Prostate gland (tissue), 2 donors: ENCODE measurements at regions not wholly inside any gene's neighbourhood (a gene's known extent, or its start where the extent isn't known, plus 50 kb on each side); places are given as distances from the start of the nearest gene placed in this dataset.
A peak's percentile ranks its signal among the peaks of the same experiment; 100 is the strongest.
"Not testable (repeated sequence)": the region's sequence is repeated elsewhere in the genome, so short reads cannot be mapped to it uniquely, and the experiment has no call there.

Experiments used
- DNase-seq: peaks from one replicate; pipeline ENCODE4 v3.0.0-alpha.2; 2019; ENCODE audit warnings: low spot score
- H3K27ac ChIP-seq, 2 donors: fragments of 200-600 bp; sonication (generic); 2 replicates each; pipeline ENCODE4 v1.5.1; 2017 to 2019
- H3K27me3 ChIP-seq: fragments of 200-600 bp; sonication (generic); replicated peaks from 2 replicates; pipeline ENCODE4 v1.5.1; 2019; ENCODE audit not compliant: insufficient read depth
- H3K36me3 ChIP-seq, 2 donors: fragments of 200-600 bp; sonication (generic); 1 replicate in 1 of 2; 2 replicates in 1 of 2; pipeline versions ENCODE4 v1.5.1 to v1.8.1; 2017 to 2019
- H3K4me1 ChIP-seq: fragments of 200-600 bp; sonication (generic); replicated peaks from 2 replicates; pipeline ENCODE4 v1.5.1; 2019
- H3K4me3 ChIP-seq, 2 donors: fragments of 200-600 bp; sonication (generic); 2 replicates each; pipeline ENCODE4 v1.5.1; 2017 to 2019
- H3K9me3 ChIP-seq: fragments of 200-600 bp; sonication (generic); 2 replicates; pipeline ENCODE4 v1.5.1; 2017
- CTCF ChIP-seq, 4 experiments: fragments of 200-600 bp in 2 of 4; fragments of 450-650 bp in 2 of 4; sonication (generic) in 2 of 4; IDR thresholded peaks; 1 replicate in 3 of 4; 2 replicates in 1 of 4; pipeline ENCODE4 v1.5.1; 2016 to 2019; ENCODE audit warnings: antibody characterized with exemption in 4 of 4, mild to moderate bottlenecking in 2 of 4, moderate library complexity in 2 of 4
- POLR2A ChIP-seq: fragments of 450-650 bp; IDR thresholded peaks from one replicate; pipeline ENCODE4 v1.6.1; 2016; ENCODE audit warnings: antibody characterized with exemption, mild to moderate bottlenecking
- POLR2AphosphoS5 ChIP-seq: sonication (generic); formaldehyde crosslinking; IDR thresholded peaks from one replicate; pipeline ENCODE4 v1.6.1; 2017; ENCODE audit warnings: antibody characterized with exemption
- WGBS: methylation state at CpG from one replicate; pipeline ENCODE4 v1.1.5; 2018; 5-methylcytosine and 5-hydroxymethylcytosine counted together
- intact Hi-C: fragments of 100-400 bp; cut with DNase I; formaldehyde crosslinking; loops from one replicate; pipeline ENCODE4 v1.14.2; 2022

GRCh38 chr12:54799966-54800365, 54.4 kb upstream of the MUCL1 start:
- DNase-seq, H3K4me1 ChIP-seq, H3K9me3 ChIP-seq, intact Hi-C loops, H3K36me3 ChIP-seq, H3K27me3 ChIP-seq, H3K4me3 ChIP-seq, H3K27ac ChIP-seq: not testable (repeated sequence)
- WGBS: 94% methylated on average over 3 of the region's 3 CpGs

- intact Hi-C loops: no loop called here
- Histone ChIP-seq H3K4me3 (no peak overlapping the region), H3K9me3 (no peaks in the 10 kb centered on the region), H3K4me1 (no peaks in the 10 kb centered on the region), H3K27ac (no peak overlapping the region), H3K27me3 (no peaks in the 10 kb centered on the region), H3K36me3 (no peaks in the 10 kb centered on the region)
- WGBS: 33% methylated on average over 1 of the region's 1 CpG
- no peak for DNase-seq
- TF ChIP-seq CTCF (IDR thresholded peaks at IDR 0.05): no peak
- TF ChIP-seq POLR2A: no peak
- TF ChIP-seq POLR2AphosphoS5: peak; percentile 13
Measured at GRCh38 chr12:54798651-54799050, 55.7 kb upstream of the MUCL1 start.

DNA sequence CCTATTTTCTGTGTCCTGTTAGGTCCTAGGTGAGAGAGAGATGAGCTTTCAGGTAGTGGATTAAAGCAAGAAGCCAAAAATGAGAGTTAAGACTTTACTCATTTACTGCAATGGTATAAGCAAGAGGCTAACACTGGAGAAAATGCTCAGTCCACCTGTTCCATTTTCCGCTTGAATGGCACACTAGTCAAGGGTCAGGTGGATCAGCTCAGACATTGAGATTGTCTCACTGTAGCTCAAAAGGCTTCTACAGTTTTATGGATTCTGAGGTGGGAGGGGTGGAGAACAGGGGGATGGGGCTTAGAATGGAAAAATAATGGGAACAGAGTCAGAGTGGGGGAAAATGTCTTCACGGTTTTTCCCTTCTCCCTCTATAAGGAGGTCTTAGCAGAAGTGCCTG, 57.3 kb upstream of the MUCL1 start:
- Histone ChIP-seq H3K9me3 (no peaks in the 10 kb centered on the region), H3K4me1 (no peaks in the 10 kb centered on the region), H3K27me3 (no peaks in the 10 kb centered on the region), H3K36me3 (no peaks in the 10 kb centered on the region), H3K4me3 (no peak overlapping the region), H3K27ac (no peak overlapping the region)
- TF ChIP-seq CTCF (IDR thresholded peaks at IDR 0.05) (no peak), POLR2AphosphoS5 (no peak), POLR2A (no peak)
- DNase-seq: no peak
- intact Hi-C loops: no loop called here
- WGBS: 86% methylated on average over 2 of the region's 2 CpGs

- intact Hi-C loops: no loop called here
- Histone ChIP-seq H3K9me3 (no peaks in the 10 kb centered on the region), H3K4me3 (no peak overlapping the region), H3K27me3 (no peaks in the 10 kb centered on the region), H3K4me1 (no peaks in the 10 kb centered on the region), H3K36me3 (no peaks in the 10 kb centered on the region), H3K27ac (no peak overlapping the region)
- 35% methylated on average over 6 of the region's 6 CpGs for WGBS
- DNase-seq: no peak
- TF ChIP-seq POLR2A (no peak), CTCF (IDR thresholded peaks at IDR 0.05) (no peak), POLR2AphosphoS5 (no peak)
Measured at GRCh38 chr12:54795644-54796043, 58.7 kb upstream of the MUCL1 start.

GRCh38 chr12:54786081-54786480, 68.2 kb upstream of the MUCL1 start:
- Histone ChIP-seq H3K4me1 (no peaks in the 10 kb centered on the region), H3K36me3 (no peaks in the 10 kb centered on the region), H3K4me3 (no peak overlapping the region), H3K9me3 (no peaks in the 10 kb centered on the region), H3K27ac (no peak overlapping the region), H3K27me3 (no peaks in the 10 kb centered on the region)
- intact Hi-C loops: no loop called here
- no peak for TF ChIP-seq CTCF (IDR thresholded peaks at IDR 0.05)
- TF ChIP-seq POLR2AphosphoS5: no peak
- TF ChIP-seq POLR2A: no peak
- WGBS: 73% methylated on average over 5 of the region's 5 CpGs
- DNase-seq: no peak
